HK-2 (cell line): ENCODE measurements at regions not wholly inside any gene's neighbourhood (a gene's known extent, or its start where the extent isn't known, plus 50 kb on each side); places are given as distances from the start of the nearest gene placed in this dataset.
"Not testable (repeated sequence)": the region's sequence is repeated elsewhere in the genome, so short reads cannot be mapped to it uniquely, and the experiment has no call there.

Source experiments
- DNase-seq: peaks from one replicate; pipeline ENCODE4 v3.0.0-alpha.2; 2018; ENCODE audit not compliant: unreplicated experiment

DNA sequence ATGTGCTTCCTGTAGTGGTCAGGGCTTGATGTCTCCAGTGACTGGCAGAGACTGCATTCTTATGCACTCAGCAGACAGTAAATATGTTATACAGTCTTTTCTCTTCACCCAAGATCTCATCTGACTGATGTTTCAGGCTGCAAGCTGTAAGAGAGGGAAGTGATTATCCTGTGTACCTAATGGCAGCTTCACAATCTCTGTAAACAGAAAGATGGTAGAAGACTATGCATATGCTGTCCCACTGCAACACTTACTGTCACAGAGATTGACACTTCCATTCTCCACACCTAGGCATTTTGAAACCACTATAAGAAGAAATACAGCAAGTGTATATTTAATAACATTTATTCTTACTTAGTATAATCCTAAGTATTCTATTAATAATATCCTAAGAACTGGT lies 97.6 kb upstream of the ANXA1 start:
- DNase-seq: no peak

DNA sequence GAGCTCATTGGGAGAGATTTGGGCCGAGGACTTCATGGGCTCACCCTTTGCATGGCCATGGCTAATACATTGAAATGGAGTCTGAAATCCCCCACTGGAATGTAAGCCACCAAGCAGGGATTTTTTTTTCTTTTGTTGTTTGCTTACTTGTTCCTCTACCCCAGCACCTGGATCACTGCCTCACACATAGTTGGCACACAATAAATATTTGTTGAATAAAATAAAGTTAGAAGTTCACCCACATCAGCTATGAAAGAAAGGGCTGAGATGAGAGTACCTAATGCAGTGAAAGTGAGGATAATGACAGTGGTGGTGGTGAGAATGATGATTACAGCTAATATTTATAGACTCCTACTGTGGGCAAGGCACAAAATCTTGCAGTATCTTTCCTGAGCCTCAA lies 98.1 kb upstream of the ANXA1 start:
- no peak for DNase-seq

- no peak for DNase-seq
Observed at GRCh38 chr9:73050887-73051550, 98.2 kb upstream of the ALDH1A1 start.

- no peak for DNase-seq
Observed at GRCh38 chr9:73050065-73050816, 97.4 kb upstream of the ALDH1A1 start.

- DNase-seq: no peak
Observed at GRCh38 chr9:73049280-73049679, 96.4 kb upstream of the ALDH1A1 start.

DNA sequence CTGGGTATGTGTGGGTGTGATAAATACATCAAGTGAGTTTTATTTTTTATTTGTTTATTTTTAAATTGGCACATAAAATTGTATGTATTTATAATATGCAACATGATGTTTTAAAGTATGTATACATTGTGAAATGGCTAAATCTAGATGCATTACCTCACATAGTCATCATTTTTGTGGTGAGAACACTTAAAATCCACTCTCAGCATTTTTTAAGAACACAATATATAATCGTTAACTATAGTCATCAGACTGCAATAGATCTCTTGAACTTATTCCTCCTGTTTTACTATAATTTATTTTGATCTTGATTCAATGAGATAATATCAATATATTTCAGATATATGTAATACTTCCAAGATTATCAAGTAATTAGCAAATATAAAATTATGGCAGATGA lies 93.9 kb upstream of the ALDH1A1 start:
- no peak for DNase-seq

GRCh38 chr9:73044776-73045175 lies 91.9 kb upstream of the ALDH1A1 start:
- not testable (repeated sequence) for DNase-seq

DNA sequence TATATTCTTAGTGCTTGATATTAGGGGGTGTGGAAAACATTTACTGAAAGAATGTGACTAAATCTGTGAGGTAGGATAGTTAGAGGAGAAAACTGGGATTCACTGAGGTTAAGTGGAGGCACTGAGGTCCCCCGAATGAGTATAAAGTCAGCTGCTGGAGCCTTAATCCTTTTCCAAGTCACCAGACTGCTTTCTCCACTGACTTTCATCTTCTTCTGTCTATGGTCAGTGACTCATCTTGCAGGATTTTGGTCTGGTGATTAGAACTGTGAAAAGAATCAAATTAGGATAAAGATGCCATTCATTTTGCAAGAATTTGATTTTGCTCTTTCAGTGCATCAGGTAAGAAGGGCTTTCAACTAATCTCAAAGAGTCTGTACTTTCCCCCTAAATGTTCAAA lies 89.3 kb upstream of the ALDH1A1 start:
- no peak for DNase-seq

GRCh38 chr9:73039271-73040263 lies 86.7 kb upstream of the ALDH1A1 start:
- no peak for DNase-seq

GRCh38 chr9:73038613-73039012 lies 85.8 kb upstream of the ALDH1A1 start:
- DNase-seq: no peak

DNA sequence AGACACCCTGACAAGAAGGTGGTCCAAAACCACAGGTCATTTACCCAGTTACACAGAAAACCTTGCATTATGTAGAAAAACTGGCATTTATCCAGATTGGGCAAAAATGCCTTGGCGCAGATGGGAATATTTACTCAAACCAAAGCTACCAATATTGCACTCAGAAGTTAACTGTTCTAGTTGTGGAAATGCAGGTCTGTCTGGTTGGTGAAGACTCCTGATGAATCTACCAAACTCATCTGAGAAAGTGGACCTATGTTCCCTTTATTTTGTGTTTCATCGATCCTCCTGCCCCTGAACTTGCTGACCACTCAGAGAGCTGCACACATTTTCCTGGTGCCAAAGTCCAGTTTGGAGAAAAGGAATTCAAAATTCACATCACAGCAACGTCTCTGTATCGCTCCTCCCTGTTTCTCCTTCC lies 85.2 kb upstream of the ALDH1A1 start:
- no peak for DNase-seq

- DNase-seq: no peak
Observed at GRCh38 chr9:73037613-73038012, 84.8 kb upstream of the ALDH1A1 start.

DNA sequence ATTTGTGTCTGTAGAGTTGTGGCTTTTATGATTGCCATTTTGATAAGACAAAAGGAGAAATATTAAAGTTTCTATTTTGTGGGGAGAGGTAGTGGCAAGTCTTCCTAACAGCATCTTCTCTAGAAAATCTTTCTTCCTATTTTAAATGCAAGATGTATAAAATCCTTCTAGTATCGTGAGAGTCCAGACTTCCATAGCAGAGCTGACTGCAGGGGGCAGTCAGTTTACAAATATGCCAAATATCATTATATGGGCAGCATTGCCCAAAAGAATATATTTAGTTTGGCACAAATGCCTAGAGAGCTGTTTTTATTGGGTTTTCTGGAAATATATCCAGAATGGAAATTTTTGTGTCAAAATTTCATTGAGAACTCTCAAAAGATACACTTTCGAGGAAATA lies 82.1 kb upstream of the ALDH1A1 start:
- DNase-seq: no peak

- DNase-seq: no peak
Observed at GRCh38 chr9:73031350-73031749, 78.5 kb upstream of the ALDH1A1 start.

GRCh38 chr9:73030370-73031030 lies 77.6 kb upstream of the ALDH1A1 start:
- DNase-seq: no peak

- no peak for DNase-seq
Observed at GRCh38 chr9:73029346-73029745, 76.5 kb upstream of the ALDH1A1 start.

DNA sequence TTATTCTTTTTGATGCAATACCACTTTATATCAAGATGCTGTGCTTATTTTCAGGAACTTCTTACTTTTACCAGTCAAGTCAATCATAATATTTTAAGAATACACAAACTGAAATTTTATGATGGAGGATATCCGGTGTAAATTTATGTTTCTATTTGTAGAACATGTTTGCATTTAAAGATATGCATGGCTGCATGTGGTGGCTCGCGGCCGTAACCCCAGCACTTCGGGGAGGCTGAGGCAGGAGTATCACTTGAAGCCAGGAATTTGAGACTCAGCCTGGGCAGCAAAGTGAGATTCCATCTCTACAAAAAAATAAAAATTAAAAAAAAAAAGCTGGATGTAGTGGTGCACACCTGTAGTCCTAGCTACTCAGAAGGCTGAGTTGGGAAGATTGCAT lies 73.5 kb upstream of the ALDH1A1 start:
- no peak for DNase-seq

DNA sequence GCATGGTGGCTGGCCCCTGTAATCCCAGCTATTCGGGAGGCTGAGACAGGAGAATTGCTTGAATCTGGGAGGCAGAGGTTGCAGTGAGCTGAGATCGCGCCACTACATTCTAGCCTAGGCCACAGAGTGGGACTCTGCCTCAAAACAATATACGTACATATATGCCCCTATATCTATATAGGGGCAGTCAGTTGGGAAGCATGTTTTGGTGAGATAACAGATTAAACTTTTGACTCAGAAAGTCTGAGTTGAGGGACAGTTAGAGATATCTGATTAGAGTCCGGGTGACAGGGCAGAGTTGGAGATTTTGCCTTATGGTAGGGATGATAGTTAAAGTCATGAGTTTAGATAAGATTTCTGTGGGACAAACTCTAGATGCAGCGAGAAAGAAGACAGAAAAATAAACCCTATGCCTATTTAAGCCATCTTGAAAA lies 71.8 kb upstream of the ALDH1A1 start:
- no peak for DNase-seq

GRCh38 chr9:73023025-73023541 lies 70.2 kb upstream of the ALDH1A1 start:
- DNase-seq: peak; percentile 17

- no peak for DNase-seq
Observed at GRCh38 chr9:73022353-73022752, 69.5 kb upstream of the ALDH1A1 start.

DNA sequence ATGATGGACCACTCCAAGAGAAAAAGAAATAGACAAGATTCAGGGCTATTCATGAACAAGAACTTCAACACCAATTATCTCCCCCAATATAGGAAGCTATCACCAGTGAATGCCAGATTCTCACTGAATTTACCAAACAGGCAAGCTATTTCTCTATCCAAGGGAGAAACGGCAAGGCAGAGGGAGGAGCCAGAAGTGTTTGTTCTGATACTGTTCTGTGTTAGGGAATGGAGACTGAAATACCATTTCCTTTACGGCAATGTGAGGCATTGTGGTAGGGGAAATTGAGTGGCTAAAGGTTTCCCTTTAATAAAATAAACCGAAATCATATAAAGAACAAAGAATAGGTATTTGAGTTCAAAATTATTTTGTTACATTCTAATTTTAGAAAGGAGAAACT lies 68.0 kb upstream of the ALDH1A1 start:
- DNase-seq: no peak

GRCh38 chr9:73014011-73014410 lies 61.2 kb upstream of the ALDH1A1 start:
- DNase-seq: no peak
